HG02852 (cell line): ENCODE measurements at regions not wholly inside any gene's neighbourhood (a gene's known extent, or its start where the extent isn't known, plus 50 kb on each side); places are given as distances from the start of the nearest gene placed in this dataset.
"Not testable (repeated sequence)": the region's sequence is repeated elsewhere in the genome, so short reads cannot be mapped to it uniquely, and the experiment has no call there.

Source experiments
- ATAC-seq: cut with Tn5 transposase; IDR thresholded peaks from one replicate; pipeline ENCODE4 v1.9.1; 2021; ENCODE audit warnings: mild to moderate bottlenecking, moderate library complexity; ENCODE audit not compliant: unreplicated experiment

DNA sequence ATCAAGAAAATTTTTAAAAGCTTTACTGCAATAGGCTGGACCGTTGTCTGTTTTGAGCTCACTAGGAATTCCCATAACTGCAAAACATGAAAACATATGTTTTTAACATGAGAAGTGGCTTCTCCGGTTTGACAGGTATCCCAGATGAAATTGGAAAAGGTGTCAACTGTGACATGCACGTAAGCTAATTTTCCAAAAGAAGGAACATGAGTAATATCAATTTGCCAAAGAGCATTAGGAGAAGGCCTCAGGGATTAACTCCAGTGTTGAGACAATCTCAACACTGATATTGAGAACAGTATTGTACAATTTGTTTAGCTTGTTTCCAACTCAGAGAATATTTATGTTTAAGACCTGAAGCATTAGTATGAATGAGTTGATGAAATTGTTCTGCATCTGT lies 215.5 kb upstream of the KCNN2 start:
- ATAC-seq = no peak

DNA sequence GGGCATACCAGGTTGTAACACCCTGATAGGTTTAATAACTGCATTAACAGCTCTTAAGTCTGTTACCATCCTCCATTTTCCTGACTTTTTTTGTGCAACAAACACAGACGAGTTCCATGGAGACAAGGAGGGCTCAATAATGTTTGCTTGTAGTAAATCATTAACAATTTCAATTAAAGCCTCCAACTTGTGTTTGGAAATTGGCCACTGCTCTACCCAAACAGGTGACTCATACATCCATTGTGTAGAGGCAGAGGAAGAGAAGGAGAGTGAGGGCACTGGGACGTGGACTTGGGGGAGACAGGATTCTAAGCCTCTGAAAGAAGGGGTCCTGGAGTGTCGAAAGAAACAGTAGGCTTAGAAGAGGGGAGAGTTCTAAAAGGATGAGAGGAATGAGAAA lies 213.6 kb upstream of the KCNN2 start:
- no peak for ATAC-seq

- ATAC-seq = not testable (repeated sequence)
Observed at GRCh38 chr5:114148728-114149127, 213.1 kb upstream of the KCNN2 start.

DNA sequence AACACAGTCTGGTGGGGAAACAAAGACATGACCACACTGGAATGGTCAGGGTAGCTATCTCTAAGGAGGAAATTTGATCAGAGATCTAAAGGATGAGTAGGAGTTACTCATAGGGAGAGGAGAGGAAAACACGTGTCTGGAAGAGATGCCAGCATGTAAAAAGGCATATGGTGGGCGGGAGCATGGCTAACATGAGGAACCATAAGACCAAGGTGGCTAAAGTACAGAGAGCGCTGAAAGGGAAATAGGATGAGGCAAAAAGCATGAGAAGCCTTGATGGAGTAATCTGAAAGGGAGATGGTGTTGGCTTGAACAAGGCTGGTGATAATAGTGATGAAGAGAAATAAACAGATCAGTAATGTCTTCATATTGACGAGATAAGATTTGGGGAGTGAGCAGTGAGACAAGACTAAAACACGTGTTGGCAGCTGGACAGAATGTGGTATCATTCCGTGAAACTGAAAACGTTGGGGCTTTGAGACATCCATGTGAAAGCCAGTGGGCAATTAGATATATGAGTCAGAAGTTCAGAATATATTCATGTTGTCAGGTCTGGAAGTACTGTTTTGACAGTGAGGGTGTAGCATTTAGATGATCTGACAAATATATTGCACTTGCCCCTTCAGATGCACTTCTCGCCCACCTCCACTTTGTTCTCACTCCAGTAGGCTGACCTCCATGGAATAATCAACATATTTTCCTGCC lies 209.1 kb upstream of the KCNN2 start:
- no peak for ATAC-seq

DNA sequence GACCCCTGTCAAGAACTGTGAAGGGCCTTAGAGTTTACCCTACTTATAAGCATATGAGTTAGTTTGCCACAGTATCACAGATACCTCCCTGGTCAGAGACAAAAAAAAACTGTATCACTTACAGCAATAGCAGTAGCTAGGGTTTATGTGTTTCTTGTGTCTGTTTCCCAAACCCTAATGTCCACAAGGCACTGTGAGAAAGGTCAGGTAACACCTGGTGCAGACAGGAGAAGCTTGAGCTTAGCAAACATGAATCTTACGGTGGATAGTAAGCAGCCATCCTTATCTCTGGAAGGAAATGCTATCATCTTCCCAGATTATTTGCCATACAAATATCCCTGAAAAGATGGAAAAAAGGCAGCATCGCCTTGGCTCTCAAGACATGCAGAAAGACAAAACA lies 208.5 kb upstream of the KCNN2 start:
- ATAC-seq = no peak

DNA sequence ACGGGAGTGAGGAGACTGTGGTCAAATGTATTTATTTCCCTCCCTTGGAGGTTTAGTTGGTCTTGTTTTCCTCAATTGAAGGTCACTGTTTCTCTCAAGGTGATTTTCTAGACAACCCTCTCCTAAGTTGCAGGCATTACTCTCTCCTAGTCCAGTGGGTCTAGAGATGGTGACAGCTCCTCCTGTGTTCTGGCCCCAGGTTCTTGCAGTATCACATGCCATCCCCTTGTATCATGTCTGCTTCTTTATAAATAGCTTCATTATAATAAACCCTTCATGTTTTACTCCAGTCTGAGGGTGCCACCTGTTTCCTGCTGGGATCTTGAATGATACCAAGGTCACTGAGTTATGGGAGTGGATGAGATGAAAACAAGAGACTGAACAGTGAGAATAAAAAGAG lies 208.0 kb upstream of the KCNN2 start:
- no peak for ATAC-seq

- ATAC-seq = no peak
Observed at GRCh38 chr5:114166081-114166480, 195.8 kb upstream of the KCNN2 start.

DNA sequence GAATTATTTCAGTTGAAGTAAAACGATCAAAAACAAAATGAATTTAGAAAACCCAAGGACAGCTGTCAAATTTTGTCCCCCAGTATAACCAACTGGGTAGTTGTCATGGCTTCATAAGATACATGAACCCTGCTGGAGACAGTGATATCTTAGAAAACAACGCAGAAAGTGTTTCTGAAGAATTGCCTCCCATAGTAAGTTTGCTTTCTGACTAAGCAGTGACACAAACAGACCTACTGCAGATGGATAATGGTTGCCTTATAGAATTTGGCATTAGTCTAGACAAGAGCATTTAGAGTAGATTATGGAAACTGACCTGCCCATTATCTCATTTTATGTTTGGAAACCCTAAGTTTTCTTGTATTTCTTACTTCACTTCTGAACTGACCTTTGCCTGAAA lies 187.7 kb upstream of the KCNN2 start:
- no peak for ATAC-seq

DNA sequence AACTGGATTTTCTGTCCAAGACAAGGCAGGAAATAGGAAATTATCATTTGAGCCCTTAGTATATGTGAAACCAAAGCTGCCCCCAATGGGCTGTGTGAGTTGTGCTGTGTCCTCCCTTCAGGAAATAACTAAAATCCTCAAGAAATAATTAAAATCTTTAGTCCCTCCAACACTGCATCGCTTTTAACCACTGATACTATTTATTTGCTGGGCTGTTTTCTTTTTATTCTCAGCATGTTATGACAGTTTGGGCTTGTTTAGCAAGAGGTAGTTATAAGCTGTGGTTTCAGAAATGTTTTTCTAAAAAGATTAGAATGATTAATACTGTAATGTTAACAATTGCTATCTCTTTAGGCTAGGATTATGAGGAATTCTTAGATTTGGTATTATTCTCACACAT lies 187.0 kb upstream of the KCNN2 start:
- no peak for ATAC-seq

- ATAC-seq = no peak
Observed at GRCh38 chr5:114176356-114176755, 185.5 kb upstream of the KCNN2 start.

DNA sequence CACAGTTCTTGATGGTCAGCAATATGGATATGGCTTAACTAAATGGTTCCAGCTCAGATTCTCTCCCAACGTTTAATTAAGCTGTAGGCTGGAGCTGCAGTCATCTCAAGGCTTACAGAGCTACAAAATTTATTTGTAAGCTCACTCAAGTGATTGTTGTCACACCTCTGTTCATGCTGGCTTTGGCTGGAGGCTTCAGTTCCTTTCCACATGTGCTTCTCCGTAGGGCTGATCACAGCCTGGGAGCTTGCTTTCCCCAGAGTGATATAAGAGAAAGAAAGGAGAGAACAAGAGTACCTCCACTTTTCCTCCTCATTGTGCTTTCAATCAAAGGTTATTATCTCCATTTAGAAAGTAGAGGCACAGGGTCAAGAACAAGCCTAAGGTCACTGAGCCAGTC lies 182.7 kb upstream of the KCNN2 start:
- no peak for ATAC-seq

DNA sequence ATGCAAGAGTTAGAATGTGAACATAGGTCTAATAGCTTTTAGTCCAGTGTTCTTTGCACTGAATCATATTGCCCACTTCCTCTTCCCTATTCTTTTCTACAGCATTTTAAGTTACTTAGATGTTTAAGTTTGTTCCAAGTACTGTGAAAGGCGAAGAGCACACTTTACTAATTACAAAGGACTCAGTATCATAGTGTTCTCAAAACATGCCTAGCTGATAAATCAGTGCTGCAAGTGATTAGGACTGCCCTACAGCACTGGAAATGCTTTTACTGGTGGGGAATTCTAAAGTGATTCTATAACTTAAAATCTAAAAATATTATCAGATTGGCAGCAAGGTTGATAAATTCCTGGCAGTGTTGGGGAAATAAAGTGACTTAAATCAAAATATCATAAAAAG lies 177.9 kb upstream of the KCNN2 start:
- ATAC-seq = no peak

DNA sequence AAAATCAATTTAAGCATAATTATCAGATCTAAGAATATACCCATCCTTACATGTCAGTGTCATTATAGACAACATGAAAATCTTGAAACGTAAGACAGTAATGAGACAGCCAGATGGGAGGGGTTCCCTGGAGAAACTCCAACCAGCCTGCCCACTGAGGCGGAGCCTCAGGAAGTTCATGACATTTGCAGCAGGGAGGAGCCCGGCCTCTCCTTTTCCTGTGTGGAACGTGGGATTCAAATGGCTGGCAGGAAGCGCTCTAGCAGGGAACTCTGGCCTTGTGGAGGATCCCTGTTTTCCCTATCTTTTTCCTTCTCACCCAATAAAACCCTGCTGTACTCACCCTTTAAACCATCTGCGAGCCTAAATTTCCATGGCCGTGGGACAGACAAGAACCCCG lies 176.6 kb upstream of the KCNN2 start:
- ATAC-seq = no peak

GRCh38 chr5:114191441-114191840 lies 170.4 kb upstream of the KCNN2 start:
- no peak for ATAC-seq

DNA sequence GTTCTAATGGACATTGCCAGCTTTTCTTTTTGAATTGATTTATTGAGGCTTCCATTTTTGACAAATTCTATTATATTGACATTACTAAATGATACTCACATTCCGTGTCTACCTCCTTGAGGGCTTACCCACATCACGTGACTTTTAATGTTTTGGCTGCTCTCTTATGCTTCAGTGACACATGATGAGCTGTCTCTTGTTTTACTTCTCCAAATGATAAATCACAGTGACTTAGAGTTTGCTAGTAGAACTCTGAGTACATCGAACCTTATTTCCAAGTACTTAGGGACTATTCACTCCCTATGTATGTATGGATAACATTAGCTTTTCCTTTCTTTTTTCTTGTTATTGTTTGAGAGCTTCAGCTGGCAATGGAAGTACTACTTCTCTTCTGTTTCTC lies 169.8 kb upstream of the KCNN2 start:
- no peak for ATAC-seq

DNA sequence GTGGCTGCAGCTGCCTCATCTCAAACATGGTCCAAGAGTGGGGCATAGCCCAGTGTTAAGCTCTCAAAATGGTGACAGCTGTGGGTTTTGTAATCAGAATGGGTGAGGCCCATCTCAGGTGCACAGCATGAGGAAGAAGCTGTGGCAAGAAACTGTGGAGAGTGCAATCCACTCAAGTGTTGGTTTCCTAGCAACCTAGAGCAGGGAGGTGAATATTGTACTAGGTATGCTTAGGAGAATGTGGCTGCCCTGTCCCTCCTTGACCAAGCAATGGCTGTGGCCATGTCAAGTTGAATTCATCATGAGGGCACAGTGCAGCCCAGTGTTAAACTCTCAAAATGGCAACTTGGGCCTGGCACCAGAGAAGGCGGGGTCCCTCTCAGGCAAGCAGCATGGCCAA lies 160.5 kb upstream of the KCNN2 start:
- ATAC-seq = no peak

- no peak for ATAC-seq
Observed at GRCh38 chr5:114204923-114205322, 156.9 kb upstream of the KCNN2 start.

GRCh38 chr5:114206640-114207039 lies 155.2 kb upstream of the KCNN2 start:
- ATAC-seq = no peak

GRCh38 chr5:114207615-114208014 lies 154.3 kb upstream of the KCNN2 start:
- no peak for ATAC-seq

GRCh38 chr5:114208120-114208519 lies 153.8 kb upstream of the KCNN2 start:
- ATAC-seq = no peak

GRCh38 chr5:114208588-114208987 lies 153.3 kb upstream of the KCNN2 start:
- no peak for ATAC-seq

DNA sequence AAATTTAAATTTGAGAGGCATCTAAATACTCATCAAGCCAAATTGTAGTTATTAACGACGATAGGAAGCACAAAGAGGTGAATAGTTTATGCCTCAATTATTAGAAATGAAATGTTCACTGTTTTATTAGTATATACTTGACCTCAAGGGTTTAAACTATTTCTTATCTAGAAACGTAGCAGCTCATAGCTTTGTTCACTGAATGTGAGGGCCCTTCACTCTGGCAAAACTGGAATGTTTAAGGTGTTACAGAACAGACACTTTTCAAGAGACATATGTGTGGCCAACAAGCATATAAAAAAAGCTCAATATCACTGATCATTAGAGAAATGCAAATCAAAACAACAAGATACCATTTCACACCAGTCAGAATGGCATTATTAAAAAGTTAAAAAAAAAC lies 151.2 kb upstream of the KCNN2 start:
- no peak for ATAC-seq

- ATAC-seq = no peak
Observed at GRCh38 chr5:114221807-114222206, 140.1 kb upstream of the KCNN2 start.
